Glutamatergic neuron (in vitro differentiated cells): ENCODE measurements at regions not wholly inside any gene's neighbourhood (a gene's known extent, or its start where the extent isn't known, plus 50 kb on each side); places are given as distances from the start of the nearest gene placed in this dataset.

Source experiments
- DNase-seq: peaks from one replicate; pipeline ENCODE4 v3.0.0; 2022
- H3K27ac Mint-ChIP-seq: one replicate; pipeline ENCODE4 v1.8.0; 2020; ENCODE audit warnings: mild to moderate bottlenecking, mixed read lengths, inconsistent platforms; ENCODE audit not compliant: unreplicated experiment
- H3K27me3 Mint-ChIP-seq: one replicate; pipeline ENCODE4 v1.8.0; 2020; ENCODE audit warnings: mild to moderate bottlenecking, moderate library complexity, mixed read lengths, inconsistent platforms; ENCODE audit not compliant: unreplicated experiment
- H3K36me3 Mint-ChIP-seq: one replicate; pipeline ENCODE4 v1.8.0; 2020; ENCODE audit warnings: mild to moderate bottlenecking, mixed read lengths, inconsistent platforms; ENCODE audit not compliant: unreplicated experiment
- H3K4me1 Mint-ChIP-seq: one replicate; pipeline ENCODE4 v1.8.0; 2020; ENCODE audit warnings: mild to moderate bottlenecking, low read depth, mixed read lengths, inconsistent platforms; ENCODE audit not compliant: unreplicated experiment
- H3K4me3 Mint-ChIP-seq: one replicate; pipeline ENCODE4 v1.8.0; 2020; ENCODE audit warnings: mild to moderate bottlenecking, mixed read lengths, inconsistent platforms; ENCODE audit not compliant: unreplicated experiment
- H3K9me3 Mint-ChIP-seq: one replicate; pipeline ENCODE4 v1.8.0; 2020; ENCODE audit warnings: mild to moderate bottlenecking, moderate library complexity, mixed read lengths, inconsistent platforms; ENCODE audit not compliant: unreplicated experiment
- TF ChIP-seq, protein P1 (sequence below): fragments of 200-600 bp; sonication (generic); IDR thresholded peaks from one replicate; pipeline ENCODE4 v1.5.0; 2021; ENCODE audit not compliant: partially characterized antibody, unreplicated experiment

DNA sequence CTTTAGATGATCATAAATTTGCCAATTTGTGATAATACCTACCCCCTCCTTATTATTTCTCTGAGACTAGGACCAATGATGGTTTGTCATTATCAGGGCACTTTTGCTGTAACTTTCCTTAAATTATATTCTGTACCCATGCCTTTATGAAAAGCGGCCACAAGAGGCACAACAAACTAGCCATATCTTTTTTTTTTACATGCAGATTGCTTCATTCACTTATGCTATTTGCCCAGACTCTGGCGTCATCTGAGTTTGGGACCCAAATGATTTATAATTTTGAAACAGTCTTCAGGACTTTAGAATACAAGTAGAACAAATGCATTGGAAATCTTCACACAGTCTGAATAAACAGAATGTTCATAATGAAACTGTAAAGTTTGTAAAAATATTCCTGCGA lies 408.1 kb downstream of the MAT2B start:
- H3K4me1 Mint-ChIP-seq = peaks cover 45% of the 10 kb centered on the region
- H3K36me3 Mint-ChIP-seq = peaks cover 5% of the 10 kb centered on the region
- TF ChIP-seq, protein P1, sequence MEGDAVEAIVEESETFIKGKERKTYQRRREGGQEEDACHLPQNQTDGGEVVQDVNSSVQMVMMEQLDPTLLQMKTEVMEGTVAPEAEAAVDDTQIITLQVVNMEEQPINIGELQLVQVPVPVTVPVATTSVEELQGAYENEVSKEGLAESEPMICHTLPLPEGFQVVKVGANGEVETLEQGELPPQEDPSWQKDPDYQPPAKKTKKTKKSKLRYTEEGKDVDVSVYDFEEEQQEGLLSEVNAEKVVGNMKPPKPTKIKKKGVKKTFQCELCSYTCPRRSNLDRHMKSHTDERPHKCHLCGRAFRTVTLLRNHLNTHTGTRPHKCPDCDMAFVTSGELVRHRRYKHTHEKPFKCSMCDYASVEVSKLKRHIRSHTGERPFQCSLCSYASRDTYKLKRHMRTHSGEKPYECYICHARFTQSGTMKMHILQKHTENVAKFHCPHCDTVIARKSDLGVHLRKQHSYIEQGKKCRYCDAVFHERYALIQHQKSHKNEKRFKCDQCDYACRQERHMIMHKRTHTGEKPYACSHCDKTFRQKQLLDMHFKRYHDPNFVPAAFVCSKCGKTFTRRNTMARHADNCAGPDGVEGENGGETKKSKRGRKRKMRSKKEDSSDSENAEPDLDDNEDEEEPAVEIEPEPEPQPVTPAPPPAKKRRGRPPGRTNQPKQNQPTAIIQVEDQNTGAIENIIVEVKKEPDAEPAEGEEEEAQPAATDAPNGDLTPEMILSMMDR = no peak
- H3K4me3 Mint-ChIP-seq = no peak overlapping the region
- peak overlapping the region; percentile 19 for H3K27ac Mint-ChIP-seq
- peaks cover 5% of the 10 kb centered on the region for H3K9me3 Mint-ChIP-seq
- no peak for DNase-seq
- H3K27me3 Mint-ChIP-seq = peaks cover 4% of the 10 kb centered on the region

DNA sequence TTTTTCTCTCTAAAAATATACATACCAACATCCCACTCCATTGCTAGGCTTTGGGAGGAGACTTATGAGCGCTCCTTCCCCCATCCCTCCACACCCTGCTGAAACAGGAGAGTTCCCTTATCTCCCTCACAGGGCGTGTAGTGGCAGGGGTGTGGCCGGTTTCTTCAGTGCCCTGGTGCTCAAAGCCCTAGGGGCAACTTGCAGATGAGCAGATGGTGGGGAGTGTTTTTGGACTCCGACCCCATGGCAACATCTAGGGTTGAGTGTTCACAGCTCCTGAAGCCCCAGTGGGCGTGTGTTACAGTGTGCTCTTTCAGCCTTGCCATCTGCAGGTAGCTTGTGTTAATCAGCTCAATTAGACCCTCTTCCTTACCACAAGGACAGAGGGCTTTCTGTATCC lies 409.5 kb downstream of the MAT2B start:
- Mint-ChIP-seq H3K27me3 (peaks cover 7% of the 10 kb centered on the region), H3K4me3 (peak overlapping the region; percentile 63), H3K9me3 (peaks cover 11% of the 10 kb centered on the region), H3K4me1 (peaks cover 45% of the 10 kb centered on the region), H3K36me3 (peaks cover 17% of the 10 kb centered on the region), H3K27ac (peak overlapping the region; percentile 97)
- TF ChIP-seq, protein P1 = no peak
- peak; percentile 77 for DNase-seq

DNA sequence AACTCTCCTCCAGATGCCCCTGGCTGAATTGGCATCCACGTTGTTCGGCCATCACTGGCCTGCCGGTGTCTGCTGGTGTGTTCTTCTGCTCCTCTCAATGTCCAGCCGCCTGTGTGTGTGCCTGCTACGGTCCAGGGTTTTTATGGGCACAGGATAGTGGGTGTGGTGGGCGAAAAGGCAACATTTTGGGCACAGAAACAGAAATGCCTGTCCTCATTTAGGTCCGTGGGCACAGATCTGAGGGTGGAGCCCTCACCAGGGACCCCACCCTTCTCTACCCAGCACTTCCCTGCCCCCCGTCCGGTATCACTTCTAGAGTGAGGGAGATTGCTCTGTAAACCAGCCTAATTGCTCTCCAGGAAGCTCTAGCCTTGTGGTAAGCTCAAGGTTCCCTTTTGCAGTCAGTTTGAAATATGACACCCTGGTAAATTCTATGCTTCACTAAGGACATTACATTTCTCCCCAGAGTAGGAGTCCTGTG lies 410.1 kb downstream of the MAT2B start:
- no peak for DNase-seq

DNA sequence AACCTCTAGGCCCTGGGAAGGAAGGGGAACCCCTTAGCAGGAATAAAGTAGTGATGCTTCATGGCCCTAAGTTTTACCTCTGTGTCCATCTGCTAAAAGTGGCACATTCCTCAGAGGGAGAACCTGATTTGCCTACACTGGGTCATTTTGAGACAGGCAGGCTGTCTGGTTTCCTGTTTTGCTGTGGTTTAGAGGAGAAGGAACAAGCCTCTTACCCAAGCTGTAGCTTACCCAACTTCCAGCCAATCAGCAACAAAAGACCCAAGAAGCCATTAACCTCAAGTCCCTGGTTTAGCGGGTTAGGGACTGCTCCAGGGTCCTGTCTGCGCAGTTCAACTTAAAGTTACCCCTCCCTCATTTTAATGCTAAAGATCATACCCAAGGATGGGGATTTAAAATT lies 411.0 kb downstream of the MAT2B start:
- H3K27me3 Mint-ChIP-seq = peaks cover 7% of the 10 kb centered on the region
- DNase-seq = no peak
- H3K27ac Mint-ChIP-seq = peak overlapping the region; percentile 97
- peaks cover 45% of the 10 kb centered on the region for H3K4me1 Mint-ChIP-seq
- H3K4me3 Mint-ChIP-seq = no peak overlapping the region
- TF ChIP-seq, protein P1 = no peak
- peaks cover 21% of the 10 kb centered on the region for H3K36me3 Mint-ChIP-seq
- peaks cover 11% of the 10 kb centered on the region for H3K9me3 Mint-ChIP-seq

More for the DNA sequence above, 410.1 kb downstream of the MAT2B start:
- Mint-ChIP-seq H3K27ac (peak overlapping the region; percentile 97), H3K36me3 (peaks cover 17% of the 10 kb centered on the region), H3K9me3 (peaks cover 11% of the 10 kb centered on the region), H3K27me3 (peaks cover 7% of the 10 kb centered on the region), H3K4me3 (peak overlapping the region; percentile 63), H3K4me1 (peaks cover 45% of the 10 kb centered on the region)
- TF ChIP-seq, protein P1 = no peak

DNA sequence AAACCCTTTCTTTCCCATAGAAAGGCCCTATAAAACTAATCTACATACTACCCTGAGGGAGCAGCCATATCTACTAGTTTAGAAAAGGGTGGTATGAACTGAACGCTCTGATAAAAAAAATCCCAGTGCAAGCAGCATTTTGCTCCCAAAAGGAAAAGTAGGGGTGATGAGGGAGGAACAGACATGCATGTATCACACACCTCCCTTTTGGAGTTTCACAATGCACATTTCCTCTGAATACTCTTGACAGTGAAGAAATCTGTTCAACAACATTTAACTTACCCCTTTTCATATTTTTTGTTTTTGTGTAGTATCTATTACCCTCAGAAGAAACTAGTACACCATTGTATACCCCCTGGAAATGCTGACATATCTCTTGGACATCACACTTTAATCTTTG lies 411.4 kb downstream of the MAT2B start:
- Mint-ChIP-seq H3K9me3 (peaks cover 11% of the 10 kb centered on the region), H3K27me3 (peaks cover 7% of the 10 kb centered on the region), H3K4me3 (no peak overlapping the region), H3K4me1 (peaks cover 41% of the 10 kb centered on the region), H3K27ac (peak overlapping the region; percentile 56), H3K36me3 (peaks cover 21% of the 10 kb centered on the region)
- DNase-seq = no peak
- TF ChIP-seq, protein P1 = no peak
